ENCODE measurements at regions not wholly inside any gene's neighbourhood (a gene's known extent, or its start where the extent isn't known, plus 50 kb on each side); places are given as distances from the start of the nearest gene placed in this dataset.
"Not testable (repeated sequence)": the region's sequence is repeated elsewhere in the genome, so short reads cannot be mapped to it uniquely, and the experiment has no call there.

DNA sequence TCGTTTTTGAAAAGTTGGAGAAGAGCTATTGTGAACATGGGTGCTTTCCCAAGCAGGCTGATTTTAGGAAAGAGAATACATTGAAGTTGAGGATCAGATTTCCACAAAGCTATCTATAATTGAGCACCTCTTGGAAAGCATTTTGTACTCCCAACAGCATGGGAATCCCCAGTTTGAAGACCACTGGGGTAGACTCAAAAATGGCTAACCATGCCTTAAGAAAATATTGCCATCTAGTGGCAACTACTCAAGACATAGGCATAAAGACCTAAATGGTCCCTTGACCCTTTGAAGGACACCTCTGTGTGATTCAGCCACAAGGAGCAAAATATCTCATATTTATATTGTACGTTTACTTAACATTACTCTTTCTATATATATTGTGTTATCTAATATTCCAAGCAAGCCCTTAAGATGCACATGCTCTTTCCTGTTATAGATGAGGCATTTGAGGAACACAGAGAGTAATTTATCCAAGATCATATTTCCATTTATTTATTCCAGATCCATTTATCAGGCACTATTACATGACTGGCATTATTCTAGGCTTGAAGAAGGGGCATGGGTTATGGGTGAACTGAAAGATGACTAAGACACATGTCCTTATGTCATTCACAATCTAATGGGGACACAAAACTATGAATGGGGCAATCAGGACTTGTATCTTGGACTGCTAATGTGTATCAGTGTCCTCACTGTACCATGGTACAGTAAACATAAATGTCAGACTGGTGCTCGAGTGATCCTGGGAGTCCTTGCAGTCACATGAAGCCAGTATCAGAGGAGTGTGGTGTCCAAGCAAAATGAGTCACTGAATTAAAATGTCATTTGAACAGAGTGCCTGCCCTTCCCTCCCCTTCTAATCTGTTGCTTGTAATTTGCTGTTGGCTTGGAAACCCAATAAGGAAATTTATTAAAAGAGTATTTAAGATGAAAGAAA, 121.0 kb upstream of the XPO1 start:
- Mint-ChIP-seq H3K36me3 (ENCODE audit: insufficient read depth, unreplicated experiment) (no peaks in the 10 kb centered on the region), H3K27ac (ENCODE audit: unreplicated experiment) (no peak overlapping the region), H3K9me3 (ENCODE audit: unreplicated experiment) (no peaks in the 10 kb centered on the region), H3K4me3 (ENCODE audit: unreplicated experiment) (no peak overlapping the region), H3K4me1 (ENCODE audit: low read depth, unreplicated experiment) (no peaks in the 10 kb centered on the region), H3K27me3 (ENCODE audit: insufficient read depth, unreplicated experiment) (no peaks in the 10 kb centered on the region)
- Histone ChIP-seq H3K4me1 (0 out of 2 replicates have a peak, but pooled peaks cover 10% of the 10 kb centered on the region), H3K36me3 (ENCODE audit: control insufficient read depth, insufficient read depth, low read length) (no peaks in the 10 kb centered on the region), H3K27me3 (replicated peaks; ENCODE audit: control insufficient read depth, insufficient read depth, low read length) (no peaks in the 10 kb centered on the region), H3K4me3 (ENCODE audit: low read depth, low read length) (no peak overlapping the region), H3K9me3 (no peaks in the 10 kb centered on the region)
- intact Hi-C loops (cut with micrococcal nuclease; ENCODE audit: unreplicated experiment), result no loop called here
- CTCF ChIA-PET, result interaction anchor here (0.6 kb wide), 1 partner anchor 92 kb away, joined by 3 read pairs; no protein-coding TSS in a partner anchor
- POLR2A ChIA-PET, result no interaction called here
- TF ChIP-seq, protein P1, sequence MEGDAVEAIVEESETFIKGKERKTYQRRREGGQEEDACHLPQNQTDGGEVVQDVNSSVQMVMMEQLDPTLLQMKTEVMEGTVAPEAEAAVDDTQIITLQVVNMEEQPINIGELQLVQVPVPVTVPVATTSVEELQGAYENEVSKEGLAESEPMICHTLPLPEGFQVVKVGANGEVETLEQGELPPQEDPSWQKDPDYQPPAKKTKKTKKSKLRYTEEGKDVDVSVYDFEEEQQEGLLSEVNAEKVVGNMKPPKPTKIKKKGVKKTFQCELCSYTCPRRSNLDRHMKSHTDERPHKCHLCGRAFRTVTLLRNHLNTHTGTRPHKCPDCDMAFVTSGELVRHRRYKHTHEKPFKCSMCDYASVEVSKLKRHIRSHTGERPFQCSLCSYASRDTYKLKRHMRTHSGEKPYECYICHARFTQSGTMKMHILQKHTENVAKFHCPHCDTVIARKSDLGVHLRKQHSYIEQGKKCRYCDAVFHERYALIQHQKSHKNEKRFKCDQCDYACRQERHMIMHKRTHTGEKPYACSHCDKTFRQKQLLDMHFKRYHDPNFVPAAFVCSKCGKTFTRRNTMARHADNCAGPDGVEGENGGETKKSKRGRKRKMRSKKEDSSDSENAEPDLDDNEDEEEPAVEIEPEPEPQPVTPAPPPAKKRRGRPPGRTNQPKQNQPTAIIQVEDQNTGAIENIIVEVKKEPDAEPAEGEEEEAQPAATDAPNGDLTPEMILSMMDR (IDR thresholded peaks at IDR 0.05; ENCODE audit: insufficient read depth in 1 of 2, low read depth in 1 of 2, low read length in 1 of 2, severe bottlenecking in 1 of 2, unreplicated experiment in 1 of 2), result peak; percentile 63 to 74
- DNase-seq, result peak in 1 of 2 experiments; percentile 39
- no TSS peak for BruUV-seq (replicated peaks)

DNA sequence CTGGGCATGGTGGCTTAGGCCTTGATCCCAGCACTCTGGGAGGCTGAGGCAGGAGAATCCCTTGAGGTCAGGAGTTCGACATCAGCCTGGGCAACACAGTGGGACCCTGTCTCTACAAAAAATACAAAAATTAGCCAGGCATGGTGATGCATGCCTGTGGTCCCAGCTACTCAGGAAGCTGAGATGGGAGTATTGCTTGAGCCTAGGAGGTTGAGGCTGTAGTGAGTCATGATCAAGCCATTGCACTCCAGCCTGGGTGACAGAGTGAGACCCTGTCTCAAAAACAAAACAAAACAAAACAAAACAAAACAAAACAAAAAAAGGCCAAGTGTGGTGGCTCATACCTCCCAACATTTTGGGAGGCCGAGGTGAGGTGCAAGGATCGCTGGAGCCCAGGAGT, 111.8 kb upstream of the XPO1 start:
- H3K4me1 Mint-ChIP-seq (ENCODE audit: low read depth, unreplicated experiment); H3K9me3 Mint-ChIP-seq (ENCODE audit: unreplicated experiment); CTCF ChIA-PET; H3K4me3 Mint-ChIP-seq (ENCODE audit: unreplicated experiment); H3K36me3 Mint-ChIP-seq (ENCODE audit: insufficient read depth, unreplicated experiment); H3K27me3 Mint-ChIP-seq (ENCODE audit: insufficient read depth, unreplicated experiment); DNase-seq; H3K4me1 ChIP-seq; H3K27me3 ChIP-seq (replicated peaks; ENCODE audit: control insufficient read depth, insufficient read depth, low read length); POLR2A ChIA-PET; intact Hi-C loops (cut with micrococcal nuclease; ENCODE audit: unreplicated experiment); H3K36me3 ChIP-seq (ENCODE audit: control insufficient read depth, insufficient read depth, low read length); BruUV-seq (replicated peaks); H3K27ac Mint-ChIP-seq (ENCODE audit: unreplicated experiment); H3K4me3 ChIP-seq (ENCODE audit: low read depth, low read length): not testable (repeated sequence)
- peaks cover 26% of the 10 kb centered on the region for H3K9me3 ChIP-seq

DNA sequence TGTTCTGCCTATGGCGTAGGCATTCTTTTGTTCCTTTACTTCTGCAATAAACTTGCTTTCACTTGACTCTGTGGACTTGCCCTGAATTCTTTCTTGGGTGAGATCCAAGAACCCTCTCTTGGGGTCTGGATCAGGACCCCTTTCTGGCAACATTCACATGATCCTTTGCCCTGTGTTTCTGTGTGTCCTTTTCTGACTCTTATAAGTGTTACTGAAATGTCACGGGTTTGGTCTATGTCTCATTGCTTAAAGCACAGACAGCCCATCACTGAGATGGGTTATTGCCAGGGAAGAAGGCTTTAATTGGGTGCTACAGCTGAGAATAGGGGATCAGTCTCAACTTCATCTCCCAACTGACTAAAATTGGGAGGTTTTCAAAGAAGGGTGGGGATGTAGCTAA, 110.9 kb upstream of the XPO1 start:
- no peaks in the 10 kb centered on the region for H3K27me3 Mint-ChIP-seq (ENCODE audit: insufficient read depth, unreplicated experiment)
- BruUV-seq (replicated peaks), result no TSS peak
- H3K4me3 Mint-ChIP-seq (ENCODE audit: unreplicated experiment), result no peak overlapping the region
- Histone ChIP-seq H3K4me3 (ENCODE audit: low read depth, low read length) (no peak overlapping the region), H3K36me3 (ENCODE audit: control insufficient read depth, insufficient read depth, low read length) (no peaks in the 10 kb centered on the region), H3K4me1 (no peaks in the 10 kb centered on the region), H3K9me3 (peaks cover 28% of the 10 kb centered on the region), H3K27me3 (replicated peaks; ENCODE audit: control insufficient read depth, insufficient read depth, low read length) (no peaks in the 10 kb centered on the region)
- POLR2A ChIA-PET, result no interaction called here
- H3K36me3 Mint-ChIP-seq (ENCODE audit: insufficient read depth, unreplicated experiment), result no peaks in the 10 kb centered on the region
- intact Hi-C loops (cut with micrococcal nuclease; ENCODE audit: unreplicated experiment), result no loop called here
- H3K9me3 Mint-ChIP-seq (ENCODE audit: unreplicated experiment), result peaks cover 8% of the 10 kb centered on the region
- DNase-seq, result no peak
- TF ChIP-seq, protein P1 (IDR thresholded peaks at IDR 0.05; ENCODE audit: insufficient read depth in 1 of 2, low read depth in 1 of 2, low read length in 1 of 2, severe bottlenecking in 1 of 2, unreplicated experiment in 1 of 2), result no peak
- H3K27ac Mint-ChIP-seq (ENCODE audit: unreplicated experiment), result no peak overlapping the region
- CTCF ChIA-PET, result no interaction called here
- H3K4me1 Mint-ChIP-seq (ENCODE audit: low read depth, unreplicated experiment), result no peaks in the 10 kb centered on the region
